Pancreas (tissue), 10 donors: ENCODE measurements at regions not wholly inside any gene's neighbourhood (a gene's known extent, or its start where the extent isn't known, plus 50 kb on each side); places are given as distances from the start of the nearest gene placed in this dataset.
A peak's percentile ranks its signal among the peaks of the same experiment; 100 is the strongest.

ENCODE experiments used
- ATAC-seq, 4 donors: fragments of 200-7000 bp; cut with Tn5 transposase; one replicate each; pipeline versions ENCODE4 v1.8.0 to v1.9.1; 2020; ENCODE audit warnings: mild to moderate bottlenecking in 4 of 4, moderate library complexity in 4 of 4
- DNase-seq, 6 donors: peaks; one replicate each; pipeline ENCODE4 v3.0.0-alpha.2; 2020
- FAIRE-seq: peaks from 2 replicates; lab custom pipeline; 2012; peaks lifted over from hg19 to GRCh38; lab: Jason Lieb, UNC
- H3K27ac ChIP-seq, 4 donors: fragments of 200-600 bp; sonication (generic); 1 replicate in 3 of 4; 2 replicates in 1 of 4; pipeline versions ENCODE4 v1.5.0 to v1.8.0; 2020
- H3K27me3 ChIP-seq, 4 donors: fragments of 200-600 bp; one replicate each; pipeline ENCODE4 v1.8.0; 2021
- H3K36me3 ChIP-seq, 3 donors: fragments of 200-600 bp; sonication (generic) in 1 of 3; one replicate each; pipeline versions ENCODE4 v1.5.0 to v1.8.0; 2020 to 2021
- H3K4me1 ChIP-seq, 3 donors: fragments of 200-600 bp; one replicate each; pipeline ENCODE4 v1.8.0; 2021
- H3K4me3 ChIP-seq, 4 donors: fragments of 200-600 bp; sonication (generic) in 2 of 4; one replicate each; pipeline versions ENCODE4 v1.5.0 to v1.8.0; 2020 to 2021
- H3K9me3 ChIP-seq, 4 donors: fragments of 200-600 bp; one replicate each; pipeline ENCODE4 v1.8.0; 2021
- WGBS, 2 donors: extraction: QIAGEN DNeasy Blood & Tissue Kit; methylation state at CpG; one replicate each; pipeline ENCODE4 v1.1.7; 2013; 5-methylcytosine and 5-hydroxymethylcytosine counted together
- intact Hi-C, 3 donors: fragments of 100-400 bp; cut with DNase I; formaldehyde crosslinking; loops; one replicate each; pipeline versions ENCODE4 v1.11.1 to v1.14.2; 2022
- TF ChIP-seq, protein P1 (sequence below), 4 donors: fragments of 200-600 bp; sonication (generic) in 3 of 4; IDR thresholded peaks; one replicate each; pipeline versions ENCODE4 v1.5.0 to v1.8.0; 2021; ENCODE audit warnings: antibody characterized with exemption in 4 of 4
- donor health status: healthy with polysubstance abuse.
- donor health status: DM: no; HTN: no; CAD: no; lungs with moderate emphysema.
- donor health status: DM: no; HTN: no; CAD: no.
- donor health status: control.
- donor health status: control.
- donor health status: Bipolar disorder and iron deficiency.
- donor health status: DM: yes; HTN: yes; CAD: no.
- donor health status: DM: no; HTN: no; CAD: no.
- donor health status: DM: no; HTN: no; CAD: no.
- donor health status: DM: yes; HTN: yes; CAD: no.

DNA sequence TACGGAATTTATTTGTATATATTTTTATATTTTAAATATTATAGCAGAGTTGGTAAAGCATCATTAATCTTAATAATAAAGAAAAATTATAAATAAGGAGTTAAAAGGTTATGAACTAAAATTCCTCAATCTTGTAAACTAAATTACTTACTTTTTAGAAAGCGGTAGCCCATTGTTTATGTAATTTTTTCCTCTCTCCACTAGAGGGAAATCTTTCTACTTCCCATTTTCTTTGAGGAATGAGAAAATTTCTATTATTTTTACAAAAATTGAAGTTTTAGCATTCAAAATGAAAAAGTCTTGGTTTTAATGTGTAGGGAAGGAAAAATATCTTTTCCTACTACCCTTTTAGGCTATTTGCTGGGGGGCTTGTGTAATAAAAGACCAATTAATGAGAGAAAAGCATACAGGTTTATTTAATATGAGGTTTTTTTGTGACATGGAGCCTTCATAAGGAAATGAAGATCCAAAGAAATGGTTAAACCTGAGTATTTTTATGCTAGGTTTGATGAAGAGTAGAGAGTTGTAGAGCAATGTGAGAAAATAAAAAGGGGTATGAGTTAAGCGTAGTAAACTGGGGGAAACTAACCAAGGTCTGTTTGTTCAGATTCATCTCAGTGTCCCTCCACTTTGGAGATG, 68.7 kb upstream of the ADAD1 start:
- Histone ChIP-seq H3K27ac (no peak overlapping the region), H3K9me3 (no peaks in the 10 kb centered on the region), H3K27me3 (no peaks in the 10 kb centered on the region), H3K36me3 (peaks cover 0 to 8% (median 0%) of the 10 kb centered on the region in 3 donors), H3K4me1 (no peaks in the 10 kb centered on the region), H3K4me3 (no peak overlapping the region)
- DNase-seq (no peak), FAIRE-seq (peak; percentile 75), ATAC-seq (no peak)
- WGBS, 2 donors, result 82 to 87% methylated on average over 3 of the region's 3 CpGs
- TF ChIP-seq, protein P1, sequence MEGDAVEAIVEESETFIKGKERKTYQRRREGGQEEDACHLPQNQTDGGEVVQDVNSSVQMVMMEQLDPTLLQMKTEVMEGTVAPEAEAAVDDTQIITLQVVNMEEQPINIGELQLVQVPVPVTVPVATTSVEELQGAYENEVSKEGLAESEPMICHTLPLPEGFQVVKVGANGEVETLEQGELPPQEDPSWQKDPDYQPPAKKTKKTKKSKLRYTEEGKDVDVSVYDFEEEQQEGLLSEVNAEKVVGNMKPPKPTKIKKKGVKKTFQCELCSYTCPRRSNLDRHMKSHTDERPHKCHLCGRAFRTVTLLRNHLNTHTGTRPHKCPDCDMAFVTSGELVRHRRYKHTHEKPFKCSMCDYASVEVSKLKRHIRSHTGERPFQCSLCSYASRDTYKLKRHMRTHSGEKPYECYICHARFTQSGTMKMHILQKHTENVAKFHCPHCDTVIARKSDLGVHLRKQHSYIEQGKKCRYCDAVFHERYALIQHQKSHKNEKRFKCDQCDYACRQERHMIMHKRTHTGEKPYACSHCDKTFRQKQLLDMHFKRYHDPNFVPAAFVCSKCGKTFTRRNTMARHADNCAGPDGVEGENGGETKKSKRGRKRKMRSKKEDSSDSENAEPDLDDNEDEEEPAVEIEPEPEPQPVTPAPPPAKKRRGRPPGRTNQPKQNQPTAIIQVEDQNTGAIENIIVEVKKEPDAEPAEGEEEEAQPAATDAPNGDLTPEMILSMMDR (IDR thresholded peaks at IDR 0.05), result peak in 1 of 4 donors; percentile 22
- intact Hi-C loops, result no loop called here

- intact Hi-C loops, result no loop called here
- Histone ChIP-seq H3K36me3 (peaks cover 0 to 23% (median 0%) of the 10 kb centered on the region in 3 donors), H3K27me3 (no peaks in the 10 kb centered on the region), H3K4me3 (no peak overlapping the region), H3K9me3 (no peaks in the 10 kb centered on the region), H3K27ac (no peak overlapping the region), H3K4me1 (no peaks in the 10 kb centered on the region)
- FAIRE-seq (peak; percentile 29), ATAC-seq (no peak), DNase-seq (no peak)
- 82 to 84% methylated on average over 1 of the region's 1 CpG for WGBS, 2 donors
- TF ChIP-seq, protein P1 (IDR thresholded peaks at IDR 0.05), result no peak
Observed at GRCh38 chr4:122313006-122313646, 65.7 kb upstream of the ADAD1 start.

DNA sequence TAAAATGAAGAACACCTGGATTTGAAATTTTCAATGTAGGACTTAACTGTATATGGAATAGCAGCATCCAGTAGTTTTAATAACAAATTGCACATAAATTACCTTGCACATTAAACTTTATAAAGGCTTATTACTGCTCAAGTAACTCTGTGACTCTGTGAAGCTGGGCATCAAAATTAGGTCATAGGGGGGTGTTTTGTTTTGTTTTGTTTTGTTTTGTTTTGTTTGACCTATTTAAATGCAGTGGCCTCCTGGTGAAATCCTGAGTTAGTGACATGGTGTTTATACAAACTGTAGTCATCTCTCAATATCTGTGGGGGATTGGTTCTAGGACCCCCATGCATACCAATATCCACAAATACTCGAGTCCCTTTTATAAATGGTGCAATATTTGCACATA, 51.9 kb upstream of the ADAD1 start:
- Histone ChIP-seq H3K27me3 (no peaks in the 10 kb centered on the region), H3K4me1 (no peaks in the 10 kb centered on the region), H3K36me3 (peaks cover 0 to 28% (median 0%) of the 10 kb centered on the region in 3 donors), H3K9me3 (no peaks in the 10 kb centered on the region), H3K27ac (no peak overlapping the region), H3K4me3 (no peak overlapping the region)
- ATAC-seq, result no peak
- intact Hi-C loops, result no loop called here
- TF ChIP-seq, protein P1 (IDR thresholded peaks at IDR 0.05), result no peak
- DNase-seq, result no peak
- 86 to 87% methylated on average over 1 of the region's 1 CpG for WGBS, 2 donors
- FAIRE-seq, result no peak

- H3K9me3 ChIP-seq, result no peaks in the 10 kb centered on the region
- peaks cover 0 to 27% (median 4%) of the 10 kb centered on the region in 3 donors for H3K36me3 ChIP-seq
- intact Hi-C loops, result no loop called here
- 100% methylated on average over 1 of the region's 1 CpG for WGBS, 2 donors
- H3K4me1 ChIP-seq, result no peaks in the 10 kb centered on the region
- ATAC-seq (no peak), DNase-seq (no peak), FAIRE-seq (no peak)
- TF ChIP-seq, protein P1 (IDR thresholded peaks at IDR 0.05), result no peak
- H3K27me3 ChIP-seq, result no peaks in the 10 kb centered on the region
- H3K27ac ChIP-seq, result no peak overlapping the region
- H3K4me3 ChIP-seq, result no peak overlapping the region
Observed at GRCh38 chr4:122328893-122329292, 49.9 kb upstream of the ADAD1 start.
